A673 (cell line): ENCODE measurements at regions not wholly inside any gene's neighbourhood (a gene's known extent, or its start where the extent isn't known, plus 50 kb on each side); places are given as distances from the start of the nearest gene placed in this dataset.
A peak's percentile ranks its signal among the peaks of the same experiment; 100 is the strongest.

Experiments
- BruUV-seq: library from RNA; stranded (reverse); fragments of 400-500 nt; replicated peaks from 2 replicates; lab custom pipeline; 2021; lab: Mats Ljungman, UMichigan
- CTCF ChIA-PET: fragments of 300-600 bp; sonication (Branson Sonifier 250); formaldehyde crosslinking; loops from one replicate; lab custom pipeline; 2022; ENCODE audit warnings: antibody characterized with exemption; lab: Charles Lee
- POLR2A ChIA-PET: fragments of 300-600 bp; sonication (Branson Sonifier 250); formaldehyde crosslinking; loops from one replicate; lab custom pipeline; 2022; ENCODE audit warnings: antibody characterized with exemption; ENCODE audit not compliant: low non-redundant PET; lab: Charles Lee
- DNase-seq: peaks from one replicate; pipeline ENCODE4 v3.0.0-alpha.2; 2015; ENCODE audit warnings: low spot score
- H3K27ac ChIP-seq: fragments of 200-600 bp; sonication (generic); 2 replicates; pipeline ENCODE4 v1.5.1; 2016; ENCODE audit warnings: mixed run types, low read depth, mild to moderate bottlenecking, mixed read lengths, antibody characterized with exemption, low read length; ENCODE audit not compliant: poor library complexity, severe bottlenecking
- H3K27me3 ChIP-seq: fragments of 200-600 bp; sonication (generic); replicated peaks from 2 replicates; pipeline ENCODE4 v1.6.1; 2017; ENCODE audit warnings: mixed run types, low read depth, mild to moderate bottlenecking, mixed read lengths, antibody characterized with exemption, low read length; ENCODE audit not compliant: insufficient read depth, poor library complexity
- H3K36me3 ChIP-seq: fragments of 200-600 bp; sonication (generic); 2 replicates; pipeline ENCODE4 v1.6.1; 2016; ENCODE audit warnings: mixed run types, mild to moderate bottlenecking, mixed read lengths, antibody characterized with exemption, low read length; ENCODE audit not compliant: insufficient read depth, poor library complexity, severe bottlenecking
- H3K4me1 ChIP-seq: fragments of 200-600 bp; sonication (generic); 2 replicates; pipeline ENCODE4 v1.6.1; 2017; ENCODE audit warnings: mixed run types, mild to moderate bottlenecking, mixed read lengths, antibody characterized with exemption, low read length; ENCODE audit not compliant: insufficient read depth, poor library complexity, severe bottlenecking
- H3K4me3 ChIP-seq: fragments of 200-600 bp; sonication (generic); 2 replicates; pipeline ENCODE4 v1.5.1; 2016; ENCODE audit warnings: low read depth, mixed run types, mild to moderate bottlenecking, mixed read lengths, low read length; ENCODE audit not compliant: poor library complexity, severe bottlenecking
- H3K9me3 ChIP-seq: fragments of 200-600 bp; sonication (generic); 2 replicates; pipeline ENCODE4 v1.6.1; 2016; ENCODE audit warnings: mixed run types, low read depth, mild to moderate bottlenecking, mixed read lengths, antibody characterized with exemption, low read length; ENCODE audit not compliant: poor library complexity, severe bottlenecking
- EZH2 ChIP-seq: fragments of 200-600 bp; sonication (generic); IDR thresholded peaks from 2 replicates; pipeline ENCODE4 v1.6.1; 2017; ENCODE audit warnings: borderline replicate concordance, low read depth, mild to moderate bottlenecking, mixed read lengths, antibody characterized with exemption, low read length; ENCODE audit not compliant: poor library complexity, severe bottlenecking
- intact Hi-C: fragments of 100-400 bp; cut with micrococcal nuclease; formaldehyde crosslinking; loops from one replicate; pipeline ENCODE4 v1.10.0; 2022; ENCODE audit not compliant: unreplicated experiment
- TF ChIP-seq, protein P1 (sequence below): fragments of 300-800, 200-600 bp; sonication (generic); conservative IDR thresholded peaks from 2 replicates; pipeline ENCODE4 v1.5.1; 2017; ENCODE audit warnings: low read depth, mild to moderate bottlenecking, antibody characterized with exemption, low read length, moderate library complexity, mixed read lengths

- H3K36me3 ChIP-seq: peaks cover 3% of the 10 kb centered on the region
- no peaks in the 10 kb centered on the region for H3K9me3 ChIP-seq
- intact Hi-C loops: loop anchor here (1.0 to 10.0 kb wide), 5 partner anchors 188 to 660 kb away; no protein-coding TSS in a partner anchor
- H3K4me3 ChIP-seq: peak overlapping the region; percentile 60
- H3K27me3 ChIP-seq: no peaks in the 10 kb centered on the region
- no TSS peak for BruUV-seq
- ChIA-PET POLR2A (interaction anchor here (0.6 to 0.9 kb wide), 2 partner anchors 326 to 662 kb away, joined by 3 to 7 read pairs; no protein-coding TSS in a partner anchor), CTCF (no interaction called here)
- peak overlapping the region; percentile 82 for H3K27ac ChIP-seq
- peak; percentile 65 for DNase-seq
- TF ChIP-seq EZH2: no peak
- TF ChIP-seq, protein P1, sequence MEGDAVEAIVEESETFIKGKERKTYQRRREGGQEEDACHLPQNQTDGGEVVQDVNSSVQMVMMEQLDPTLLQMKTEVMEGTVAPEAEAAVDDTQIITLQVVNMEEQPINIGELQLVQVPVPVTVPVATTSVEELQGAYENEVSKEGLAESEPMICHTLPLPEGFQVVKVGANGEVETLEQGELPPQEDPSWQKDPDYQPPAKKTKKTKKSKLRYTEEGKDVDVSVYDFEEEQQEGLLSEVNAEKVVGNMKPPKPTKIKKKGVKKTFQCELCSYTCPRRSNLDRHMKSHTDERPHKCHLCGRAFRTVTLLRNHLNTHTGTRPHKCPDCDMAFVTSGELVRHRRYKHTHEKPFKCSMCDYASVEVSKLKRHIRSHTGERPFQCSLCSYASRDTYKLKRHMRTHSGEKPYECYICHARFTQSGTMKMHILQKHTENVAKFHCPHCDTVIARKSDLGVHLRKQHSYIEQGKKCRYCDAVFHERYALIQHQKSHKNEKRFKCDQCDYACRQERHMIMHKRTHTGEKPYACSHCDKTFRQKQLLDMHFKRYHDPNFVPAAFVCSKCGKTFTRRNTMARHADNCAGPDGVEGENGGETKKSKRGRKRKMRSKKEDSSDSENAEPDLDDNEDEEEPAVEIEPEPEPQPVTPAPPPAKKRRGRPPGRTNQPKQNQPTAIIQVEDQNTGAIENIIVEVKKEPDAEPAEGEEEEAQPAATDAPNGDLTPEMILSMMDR: no peak
- H3K4me1 ChIP-seq: peaks cover 53% of the 10 kb centered on the region
These were observed 714.5 kb upstream of the WWC1 start for GRCh38 chr5:167576897-167577296.

DNA sequence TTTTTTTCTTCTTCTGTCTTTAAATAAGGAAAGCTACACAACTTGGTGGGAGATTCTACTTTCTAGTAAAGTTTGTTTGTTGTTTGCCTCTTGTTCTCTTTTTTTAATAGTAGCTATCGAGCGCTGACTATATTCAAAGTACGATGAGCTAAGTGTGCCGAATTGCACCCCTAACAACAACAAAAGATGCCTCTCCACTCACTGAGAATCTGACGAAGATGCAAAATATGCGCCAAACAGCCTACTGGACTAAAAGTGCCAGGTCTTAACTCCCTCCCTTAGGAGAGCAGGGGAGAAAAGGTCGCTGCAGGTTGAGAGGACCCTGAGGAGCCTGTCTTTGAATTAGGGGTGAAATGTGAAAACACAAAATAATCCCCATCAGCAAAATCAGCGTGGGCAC is 713.8 kb upstream of the WWC1 start:
- intact Hi-C loops: loop anchor here (1.0 to 10.0 kb wide), 5 partner anchors 187 to 660 kb away; no protein-coding TSS in a partner anchor
- no peak for TF ChIP-seq EZH2
- TF ChIP-seq, protein P1: no peak
- peak overlapping the region; percentile 60 for H3K4me3 ChIP-seq
- peaks cover 3% of the 10 kb centered on the region for H3K36me3 ChIP-seq
- H3K4me1 ChIP-seq: peaks cover 56% of the 10 kb centered on the region
- ChIA-PET POLR2A (interaction anchor here (0.7 to 0.9 kb wide), 2 partner anchors 318 to 661 kb away, joined by 3 to 8 read pairs; no protein-coding TSS in a partner anchor), CTCF (no interaction called here)
- H3K27me3 ChIP-seq: no peaks in the 10 kb centered on the region
- no peak for DNase-seq
- no peaks in the 10 kb centered on the region for H3K9me3 ChIP-seq
- peak overlapping the region; percentile 82 for H3K27ac ChIP-seq
- BruUV-seq: no TSS peak

GRCh38 chr5:167578977-167579692 is 712.3 kb upstream of the WWC1 start:
- POLR2A ChIA-PET: interaction anchor here (0.6 kb wide), 1 partner anchor 64 kb away, joined by 3 read pairs; no protein-coding TSS in a partner anchor
- Histone ChIP-seq H3K36me3 (peaks cover 3% of the 10 kb centered on the region), H3K27ac (peak overlapping the region; percentile 71), H3K9me3 (no peaks in the 10 kb centered on the region), H3K27me3 (no peaks in the 10 kb centered on the region), H3K4me1 (peaks cover 65% of the 10 kb centered on the region), H3K4me3 (no peak overlapping the region)
- CTCF ChIA-PET: no interaction called here
- no peak for DNase-seq
- BruUV-seq: no TSS peak
- intact Hi-C loops: loop anchor here (5.0 to 10.0 kb wide), 4 partner anchors 186 to 658 kb away; no protein-coding TSS in a partner anchor
- TF ChIP-seq EZH2: no peak
- TF ChIP-seq, protein P1: no peak
